ENCODE measurements at regions not wholly inside any gene's neighbourhood (a gene's known extent, or its start where the extent isn't known, plus 50 kb on each side); places are given as distances from the start of the nearest gene placed in this dataset.

DNA sequence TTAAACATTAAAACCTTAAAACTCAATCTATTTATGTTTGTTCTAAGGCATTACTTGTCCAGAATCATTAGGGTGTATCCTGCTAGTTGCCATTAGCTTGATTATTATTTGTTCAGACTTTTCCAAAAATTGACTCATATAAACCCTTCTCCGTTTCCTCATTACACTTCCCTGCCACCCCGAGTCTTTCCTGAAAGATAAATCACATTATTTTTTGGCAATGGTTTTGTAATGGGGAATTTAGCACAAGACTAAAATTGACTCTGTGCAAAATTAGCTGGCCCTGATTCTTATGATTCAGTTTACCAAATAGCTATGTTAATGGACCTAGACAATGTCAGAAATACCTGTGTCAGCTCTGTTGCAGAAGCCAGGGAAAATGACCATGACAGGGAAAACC lies 112.2 kb upstream of the NT5C1B start:
- no peaks in the 10 kb centered on the region for H3K36me3 ChIP-seq (ENCODE audit: control insufficient read depth in 2 of 2, extremely low read depth in 1 of 2, insufficient read depth in 2 of 2, low read length in 2 of 2)
- FAIRE-seq: no peak
- dilution Hi-C loops (cut with MboI; ENCODE audit: extremely low pct_ligation_motif_present, low sequenced_read_pairs): no loop called here

DNA sequence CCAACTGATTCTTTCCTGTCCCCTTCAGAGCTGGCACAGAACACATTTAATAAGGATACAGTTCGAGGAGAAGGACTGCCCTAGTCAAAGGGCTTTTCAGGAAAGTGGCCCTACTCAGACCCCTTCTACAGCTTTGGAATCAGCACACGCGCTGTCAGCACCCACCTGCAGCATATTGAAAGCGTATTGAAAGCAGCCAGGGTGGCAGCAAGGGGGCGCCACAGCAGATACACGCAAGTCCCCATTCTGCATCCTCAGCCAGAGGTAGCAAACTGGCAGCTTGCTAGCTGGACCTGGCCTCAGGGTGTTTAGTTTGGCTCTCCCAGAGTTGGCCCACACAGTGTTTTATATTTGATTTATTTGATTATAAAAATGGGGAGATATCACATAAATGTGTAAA lies 101.0 kb upstream of the NT5C1B start:
- Histone ChIP-seq H3K36me3 (ENCODE audit: control insufficient read depth in 2 of 2, extremely low read depth in 1 of 2, insufficient read depth in 2 of 2, low read length in 2 of 2) (no peaks in the 10 kb centered on the region), H3K9ac (ENCODE audit: control insufficient read depth, extremely low read depth, insufficient read depth, low read length) (no peak overlapping the region), H3K4me1 (ENCODE audit: control insufficient read depth, extremely low read depth, insufficient read depth, low read length) (no peaks in the 10 kb centered on the region), H3K4me2 (ENCODE audit: control insufficient read depth, extremely low read depth, insufficient read depth, low read depth, low read length) (no peak overlapping the region), H3K9me1 (ENCODE audit: control insufficient read depth, extremely low read depth, insufficient read depth, low read length) (no peaks in the 10 kb centered on the region), H3K27ac (ENCODE audit: control insufficient read depth, insufficient read depth, low read length) (no peak overlapping the region), H3K79me2 (ENCODE audit: control insufficient read depth, insufficient read depth, low read length) (no peaks in the 10 kb centered on the region), H3K27me3 (ENCODE audit: control insufficient read depth, extremely low read depth, insufficient read depth, low read length) (no peaks in the 10 kb centered on the region), H3K9me3 (ENCODE audit: control insufficient read depth, low read depth, low read length) (no peaks in the 10 kb centered on the region), H2AFZ (ENCODE audit: control insufficient read depth, low read length) (no peak overlapping the region), H4K20me1 (ENCODE audit: control insufficient read depth, extremely low read depth, insufficient read depth, low read length) (no peaks in the 10 kb centered on the region), H3K4me3 (ENCODE audit: control insufficient read depth in 2 of 3, extremely low read depth in 1 of 3, insufficient read depth in 2 of 3, low read depth in 1 of 3, low read length in 3 of 3) (no peak overlapping the region)
- FAIRE-seq: no peak
- dilution Hi-C loops (cut with MboI; ENCODE audit: extremely low pct_ligation_motif_present, low sequenced_read_pairs): no loop called here
- peak in 2 of 3 experiments; percentile 29 to 60 for TF ChIP-seq CTCF (optimal IDR thresholded peaks at IDR 0.05 in 1 of 3, IDR thresholded peaks at IDR 0.05 in 1 of 3, conservative IDR thresholded peaks at IDR 0.05 in 1 of 3; ENCODE audit: extremely low read depth in 1 of 3, insufficient read depth in 2 of 3, low read length in 3 of 3)
- TF ChIP-seq EZH2 (IDR thresholded peaks at IDR 0.05; ENCODE audit: low read length): no peak
- no peak for DNase-seq (ENCODE audit: low read depth, low spot score)

More for the DNA sequence above, 112.2 kb upstream of the NT5C1B start:
- no peak overlapping the region for H3K4me3 ChIP-seq (ENCODE audit: control insufficient read depth in 2 of 3, extremely low read depth in 1 of 3, insufficient read depth in 2 of 3, low read depth in 1 of 3, low read length in 3 of 3)
- no peak overlapping the region for H3K27ac ChIP-seq (ENCODE audit: control insufficient read depth, insufficient read depth, low read length)
- no peak overlapping the region for H3K9ac ChIP-seq (ENCODE audit: control insufficient read depth, extremely low read depth, insufficient read depth, low read length)
- H3K4me2 ChIP-seq (ENCODE audit: control insufficient read depth, extremely low read depth, insufficient read depth, low read depth, low read length): no peak overlapping the region
- H3K27me3 ChIP-seq (ENCODE audit: control insufficient read depth, extremely low read depth, insufficient read depth, low read length): no peaks in the 10 kb centered on the region
- H2AFZ ChIP-seq (ENCODE audit: control insufficient read depth, low read length): no peak overlapping the region
- H4K20me1 ChIP-seq (ENCODE audit: control insufficient read depth, extremely low read depth, insufficient read depth, low read length): no peaks in the 10 kb centered on the region
- no peaks in the 10 kb centered on the region for H3K9me3 ChIP-seq (ENCODE audit: control insufficient read depth, low read depth, low read length)
- no peaks in the 10 kb centered on the region for H3K79me2 ChIP-seq (ENCODE audit: control insufficient read depth, insufficient read depth, low read length)
- no peak for DNase-seq (ENCODE audit: low read depth, low spot score)
- TF ChIP-seq CTCF (optimal IDR thresholded peaks at IDR 0.05 in 1 of 3, IDR thresholded peaks at IDR 0.05 in 1 of 3, conservative IDR thresholded peaks at IDR 0.05 in 1 of 3; ENCODE audit: extremely low read depth in 1 of 3, insufficient read depth in 2 of 3, low read length in 3 of 3) (no peak), EZH2 (IDR thresholded peaks at IDR 0.05; ENCODE audit: low read length) (no peak)
- peaks cover 2% of the 10 kb centered on the region for H3K4me1 ChIP-seq (ENCODE audit: control insufficient read depth, extremely low read depth, insufficient read depth, low read length)
- H3K9me1 ChIP-seq (ENCODE audit: control insufficient read depth, extremely low read depth, insufficient read depth, low read length): no peaks in the 10 kb centered on the region

All from keratinocyte (primary cell).